GM18511 (cell line): ENCODE measurements at regions not wholly inside any gene's neighbourhood (a gene's known extent, or its start where the extent isn't known, plus 50 kb on each side); places are given as distances from the start of the nearest gene placed in this dataset.
"Not testable (repeated sequence)": the region's sequence is repeated elsewhere in the genome, so short reads cannot be mapped to it uniquely, and the experiment has no call there.

Source experiments
- ATAC-seq: cut with Tn5 transposase; IDR thresholded peaks from one replicate; pipeline ENCODE4 v1.9.1; 2021; ENCODE audit warnings: mild to moderate bottlenecking, moderate library complexity; ENCODE audit not compliant: unreplicated experiment

DNA sequence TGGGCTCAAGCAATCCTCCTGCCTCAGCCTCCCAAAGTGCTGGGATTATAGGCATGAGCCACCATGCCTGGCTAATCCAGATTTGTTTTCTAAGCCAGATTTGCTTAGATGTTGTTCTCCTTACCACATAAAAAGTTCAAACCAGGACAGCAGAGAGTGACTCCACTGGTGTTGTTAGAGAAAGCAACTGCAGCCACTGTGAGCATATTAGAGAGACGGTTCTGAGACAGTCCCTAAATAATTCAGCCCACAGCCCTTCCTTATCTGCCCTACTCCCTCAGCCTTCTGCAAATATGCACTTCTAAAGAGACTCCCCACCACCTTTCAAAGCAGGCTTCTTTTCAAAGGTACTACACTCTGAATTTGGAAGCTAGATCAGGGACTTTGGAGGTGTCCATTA, 96.1 kb downstream of the DRD1 start:
- no peak for ATAC-seq

DNA sequence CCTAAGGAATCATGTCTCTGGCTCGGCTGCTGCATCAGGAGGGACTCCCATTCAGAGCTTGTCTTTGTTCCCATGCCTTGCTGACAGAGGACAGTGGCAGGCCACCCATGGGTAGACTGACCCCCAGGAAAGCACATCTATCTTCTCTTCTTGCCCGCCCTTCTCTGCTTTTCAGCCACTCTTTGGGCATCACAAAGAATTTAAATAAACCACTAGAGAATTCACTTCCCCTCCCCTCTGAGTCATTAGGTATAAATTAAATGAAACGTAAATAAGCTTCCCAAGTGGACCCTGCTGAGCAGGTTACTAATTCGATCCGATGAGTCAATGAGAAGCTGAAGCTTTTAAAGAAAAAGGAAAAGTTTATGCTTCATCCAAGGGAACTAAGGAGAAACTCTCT, 97.0 kb downstream of the DRD1 start:
- no peak for ATAC-seq

DNA sequence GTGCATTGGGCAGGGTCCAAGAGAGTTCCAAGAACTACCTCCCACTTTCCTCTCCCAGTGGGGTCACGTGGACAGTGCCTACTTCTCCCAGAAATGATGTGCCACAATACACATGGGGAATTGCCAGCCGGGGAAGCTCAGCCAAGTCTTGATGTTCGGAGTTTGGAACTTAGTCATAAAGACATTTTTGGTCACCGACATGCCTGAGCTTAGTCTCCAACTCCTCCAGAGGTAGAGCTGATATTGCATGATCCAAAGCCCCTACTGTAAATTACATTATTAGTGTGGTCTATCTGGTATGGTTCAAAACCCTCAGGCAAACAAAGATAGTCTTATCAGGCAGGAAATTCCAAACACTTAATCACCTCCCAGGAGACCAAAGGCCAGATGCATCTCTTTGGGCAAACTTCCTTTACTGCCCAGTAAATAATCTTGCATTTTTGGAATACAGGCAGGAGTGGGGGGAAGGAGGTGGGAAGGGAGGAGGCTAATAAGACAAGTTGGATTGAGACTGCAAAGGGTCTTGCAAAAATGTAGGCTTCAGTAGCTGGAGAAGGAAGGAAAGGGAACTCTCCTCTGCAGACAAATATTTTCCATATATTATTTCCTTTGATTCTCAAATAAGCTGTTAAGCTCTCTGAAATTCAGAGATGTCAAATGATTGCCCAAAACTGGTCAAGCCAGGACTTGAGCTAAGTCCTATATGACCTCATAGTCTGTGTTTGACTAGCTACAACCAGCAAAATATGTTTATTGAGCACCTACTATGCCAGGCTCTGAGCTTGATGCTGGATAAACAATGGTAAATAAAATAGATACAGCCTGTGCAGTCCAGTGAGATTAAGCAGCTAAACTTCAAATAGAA, 99.4 kb downstream of the DRD1 start:
- no peak for ATAC-seq

DNA sequence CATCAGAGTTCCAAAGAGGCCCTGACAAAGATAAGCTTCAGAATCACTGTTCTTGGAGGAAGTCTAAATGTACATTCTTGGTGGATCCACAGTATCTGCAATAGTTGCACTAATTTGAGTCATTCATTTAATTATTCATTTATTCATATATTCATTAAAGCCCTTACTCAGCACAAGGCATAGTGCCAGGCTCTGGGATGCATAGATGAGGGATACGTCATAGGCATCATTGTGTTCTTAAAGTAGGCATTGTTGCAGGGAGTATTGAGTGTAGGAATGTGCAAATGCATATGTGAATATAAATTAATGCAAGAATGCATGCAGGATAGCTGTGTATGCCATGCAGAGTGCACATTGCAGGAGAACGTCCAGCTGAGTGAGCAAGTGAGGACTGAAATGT, 100.7 kb downstream of the DRD1 start:
- no peak for ATAC-seq

DNA sequence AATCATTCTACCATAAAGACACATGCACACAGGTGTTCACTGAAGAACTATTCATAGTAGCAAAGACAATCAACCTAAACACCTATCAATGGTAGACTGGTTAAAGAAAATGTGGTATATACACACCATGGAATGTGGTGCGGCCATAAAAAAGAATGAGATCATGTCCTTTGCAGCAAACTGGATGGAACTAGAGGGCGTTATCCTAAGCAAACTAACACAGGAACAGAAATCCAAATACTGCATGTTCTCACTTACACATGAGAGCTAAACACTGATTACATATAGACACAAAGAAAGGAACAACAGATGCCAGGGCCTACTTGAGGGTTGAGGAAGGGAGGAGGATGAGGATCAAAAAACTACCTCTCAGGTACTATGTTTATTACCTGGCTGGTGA, 103.8 kb downstream of the DRD1 start:
- no peak for ATAC-seq

DNA sequence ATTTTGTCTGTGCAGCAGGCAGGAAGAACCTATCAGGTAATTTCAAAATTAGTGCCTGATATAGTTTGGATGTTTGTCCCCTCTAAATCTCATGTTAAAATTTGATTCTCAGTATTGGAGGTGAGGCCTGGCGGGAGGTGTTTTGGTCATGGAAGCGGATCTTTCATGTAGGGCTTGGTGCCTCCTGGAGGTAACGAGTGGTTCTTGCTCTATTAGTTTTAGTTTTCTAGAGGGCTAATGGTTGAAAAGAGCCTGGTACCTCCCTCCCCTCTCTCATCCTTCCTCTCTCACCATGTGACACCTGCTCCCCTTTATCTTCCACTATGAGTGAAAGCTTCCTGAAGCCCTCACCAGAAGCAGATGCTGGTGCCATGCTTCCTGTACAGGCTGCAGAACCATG, 106.3 kb downstream of the DRD1 start:
- ATAC-seq = no peak

DNA sequence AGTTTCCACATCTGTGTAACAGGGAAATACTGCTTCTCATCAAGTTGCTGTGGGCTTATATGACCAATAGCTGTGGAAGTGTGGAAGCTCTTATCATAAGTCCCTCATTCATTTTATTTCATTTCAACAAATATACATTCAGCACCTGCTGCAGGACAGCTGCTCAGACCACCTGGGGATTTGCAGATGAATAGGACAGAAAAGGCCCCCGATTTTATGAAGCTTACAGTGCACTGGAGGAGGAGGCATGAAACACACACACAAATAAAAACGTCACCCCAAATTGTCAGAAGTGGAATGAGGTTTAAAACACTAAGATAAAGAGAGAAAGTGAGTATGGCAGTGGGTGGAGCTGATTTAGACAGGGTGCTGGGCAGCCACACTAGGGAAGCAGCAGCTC, 107.2 kb downstream of the DRD1 start:
- ATAC-seq = no peak

DNA sequence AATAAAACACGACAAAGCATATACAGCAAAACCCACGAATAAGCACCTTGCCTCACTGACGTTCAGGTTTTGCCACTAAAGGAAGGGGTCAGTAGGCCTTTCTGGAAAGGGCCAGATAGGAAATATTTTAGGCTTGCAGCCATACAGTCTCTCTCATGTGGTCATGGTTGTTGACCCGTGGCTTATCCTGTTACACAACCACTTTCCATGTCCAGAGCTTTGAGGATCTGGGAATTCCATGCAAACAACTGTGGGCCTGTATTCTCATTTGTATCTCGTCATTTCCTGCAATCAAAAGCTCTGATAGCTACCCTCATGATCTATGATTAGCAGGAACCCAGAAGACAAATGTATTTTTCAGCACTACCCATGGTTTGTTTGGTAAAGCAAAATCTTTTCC, 108.3 kb downstream of the DRD1 start:
- ATAC-seq = no peak

DNA sequence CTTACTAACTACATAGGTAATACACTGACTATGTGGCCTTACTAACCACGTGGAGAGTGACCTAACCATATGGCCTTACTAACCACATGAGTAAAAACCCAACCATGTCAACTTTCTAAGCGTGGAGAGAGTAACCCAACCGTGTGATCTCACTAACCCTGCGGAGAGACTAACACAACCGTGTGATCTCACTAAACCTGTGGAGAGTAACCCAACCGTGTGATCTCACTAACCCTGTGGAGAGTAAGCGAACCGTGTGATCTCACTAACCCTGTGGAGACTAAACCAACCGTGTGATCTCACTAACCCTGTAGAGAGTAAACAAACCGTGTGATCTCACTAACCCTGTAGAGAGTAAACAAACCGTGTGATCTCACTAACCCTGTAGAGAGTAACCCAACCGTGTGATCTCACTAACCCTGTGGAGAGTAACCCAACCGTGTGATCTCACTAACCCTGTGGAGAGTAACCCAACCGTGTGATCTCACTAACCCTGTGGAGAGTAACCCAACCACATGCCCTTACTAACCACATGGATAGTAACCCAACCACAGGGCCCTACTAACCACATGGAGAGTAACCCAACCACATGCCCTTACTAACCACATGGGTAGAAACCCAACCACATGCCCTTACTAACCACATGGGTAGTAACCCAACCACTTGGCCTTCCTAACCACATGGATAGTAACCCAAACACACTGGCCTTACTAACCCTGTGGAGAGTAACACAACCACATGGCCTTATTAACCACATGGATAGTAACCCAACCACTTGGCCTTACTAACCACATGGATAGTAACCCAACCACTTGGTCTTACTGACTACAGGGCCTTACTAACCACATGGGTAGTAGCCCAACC, 112.6 kb downstream of the DRD1 start:
- ATAC-seq = not testable (repeated sequence)

DNA sequence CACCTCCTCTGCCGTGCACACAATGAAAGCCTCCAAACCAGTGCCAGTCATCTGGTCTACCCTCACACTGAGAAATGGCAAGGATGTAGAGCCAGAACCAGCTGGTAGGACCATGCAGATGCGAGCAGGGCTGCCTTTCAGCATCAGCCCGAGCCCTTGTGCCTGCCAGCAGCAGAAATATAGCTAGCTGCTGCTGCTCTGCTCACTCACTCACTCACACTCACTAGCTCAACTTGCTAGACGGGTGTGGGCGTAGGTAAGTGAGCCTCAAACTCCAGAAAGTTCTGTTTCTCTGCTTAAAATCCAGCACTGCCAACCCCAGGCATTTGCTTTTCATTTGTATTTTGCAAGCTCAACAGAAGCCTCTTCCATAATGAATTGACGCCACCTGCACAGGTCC, 114.0 kb downstream of the DRD1 start:
- ATAC-seq = no peak

DNA sequence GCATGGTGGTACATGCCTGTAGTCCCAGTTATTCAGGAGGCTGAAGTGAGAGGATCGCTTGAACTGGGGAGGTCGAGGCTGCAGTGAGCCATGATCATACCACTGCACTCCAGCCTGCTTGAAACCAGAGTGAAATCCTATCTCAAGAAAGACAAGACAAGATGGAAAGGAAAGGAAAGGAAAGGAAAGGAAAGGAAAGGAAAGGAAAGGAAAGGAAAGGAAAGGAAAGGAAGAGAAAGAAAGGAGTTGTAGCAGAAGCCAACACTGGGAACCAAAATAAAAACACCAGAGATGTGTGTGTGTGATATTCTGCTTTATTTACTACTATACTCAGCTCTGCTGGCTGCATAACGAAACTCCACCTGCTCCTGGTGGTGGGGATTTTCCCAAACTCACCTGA, 115.3 kb downstream of the DRD1 start:
- ATAC-seq = no peak

DNA sequence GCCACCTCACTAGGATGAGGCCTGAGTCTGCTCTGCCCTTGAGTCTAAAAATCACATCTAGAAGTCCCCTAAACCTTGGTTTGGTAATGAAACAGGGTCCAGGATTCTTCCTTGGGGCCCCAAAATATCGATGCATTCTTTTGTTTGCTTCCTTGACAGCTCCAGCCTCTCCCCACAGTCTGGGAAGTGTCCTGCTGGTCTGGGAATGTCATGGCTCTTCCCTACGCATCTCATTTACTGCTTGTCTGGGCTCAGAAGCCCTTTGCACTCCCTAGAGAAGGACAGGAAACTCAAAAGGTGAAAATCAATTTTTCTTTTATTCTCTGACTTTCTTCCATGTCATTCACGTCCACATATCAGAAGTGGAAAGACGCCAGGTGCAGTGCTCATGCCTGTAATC, 115.8 kb downstream of the DRD1 start:
- no peak for ATAC-seq

DNA sequence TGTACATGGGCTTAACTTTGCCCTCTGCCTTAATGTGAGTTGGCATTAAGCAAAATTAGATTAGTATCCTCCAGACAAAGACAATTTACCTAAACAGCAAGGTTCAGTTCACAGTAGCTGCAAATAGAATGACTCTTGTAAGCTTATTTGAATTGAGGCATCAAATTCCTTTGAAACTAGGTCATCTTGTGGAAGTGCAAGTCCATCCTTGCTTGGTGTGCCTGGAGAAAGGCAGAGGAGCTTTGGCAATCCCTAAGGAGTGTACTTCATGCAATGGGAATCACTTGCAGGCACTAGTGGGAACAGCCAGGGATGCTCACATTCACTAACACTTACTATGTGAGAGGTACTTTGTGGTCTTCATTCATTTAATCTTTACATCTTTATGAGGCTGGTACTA, 118.3 kb downstream of the DRD1 start:
- ATAC-seq = no peak

DNA sequence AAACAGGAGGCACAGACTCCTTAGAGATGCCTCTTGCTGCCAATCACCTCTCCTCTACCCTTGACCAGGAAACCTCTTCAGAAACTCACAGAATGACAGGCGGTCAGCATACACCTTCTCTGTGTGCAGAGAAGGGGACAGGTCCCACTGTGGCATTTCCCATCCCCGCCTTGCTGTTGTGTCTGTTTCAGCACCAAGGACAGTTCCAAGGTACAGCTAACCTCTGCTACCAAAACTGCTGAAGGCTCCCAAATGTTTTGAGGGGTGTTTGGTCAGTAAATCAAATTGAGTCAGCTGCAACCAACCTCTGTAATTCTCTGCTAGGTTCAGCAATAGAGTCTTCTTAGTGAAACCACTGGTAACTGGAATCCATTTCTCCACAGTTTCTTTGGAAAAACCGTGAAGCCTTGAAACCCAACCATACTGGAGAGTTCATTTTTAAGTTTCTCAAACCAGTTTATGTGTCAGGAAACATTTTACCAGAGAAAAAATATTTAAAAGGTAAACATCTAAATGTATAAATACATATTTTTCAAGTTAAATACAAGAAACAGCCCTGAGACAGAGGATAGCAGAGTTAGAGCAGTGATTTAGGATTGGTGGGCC, 122.0 kb downstream of the DRD1 start:
- no peak for ATAC-seq

DNA sequence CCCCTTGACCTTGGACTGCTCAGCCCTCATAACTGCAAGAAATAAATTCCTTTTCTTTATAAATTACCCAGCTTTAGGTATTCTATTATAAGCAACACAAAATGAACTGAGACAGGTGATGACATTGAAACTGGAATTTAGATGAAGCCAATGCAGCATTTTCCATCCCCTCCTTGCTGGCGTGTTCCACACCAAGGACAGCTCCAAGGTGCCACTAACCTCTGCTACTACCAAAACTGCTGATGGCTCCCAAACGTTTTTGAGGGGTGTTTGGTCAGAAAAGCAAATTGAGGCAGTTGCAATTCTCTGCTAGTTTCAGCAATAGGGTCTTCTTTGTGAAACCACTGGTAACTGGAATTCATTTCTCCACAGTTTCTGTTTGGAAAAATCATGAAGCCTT, 124.8 kb downstream of the DRD1 start:
- no peak for ATAC-seq

DNA sequence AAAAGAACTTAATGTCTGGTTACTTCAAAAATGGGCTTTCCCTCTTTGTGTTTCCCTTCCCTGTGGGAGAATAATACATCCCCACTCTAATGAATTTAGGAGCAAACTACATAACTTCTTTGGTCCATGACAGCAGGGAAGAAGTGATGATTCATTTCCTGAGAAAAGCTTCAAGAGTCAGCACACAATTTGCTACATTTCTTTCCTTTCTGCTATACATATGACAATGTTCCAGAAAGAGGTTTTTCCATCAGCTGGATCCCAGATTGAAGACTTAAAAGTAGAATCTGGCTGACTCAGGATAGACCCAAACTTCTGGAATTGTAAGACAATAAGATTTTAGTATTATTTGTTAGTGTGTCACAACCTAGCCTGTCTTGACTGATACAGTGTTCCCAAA, 126.1 kb downstream of the DRD1 start:
- no peak for ATAC-seq

DNA sequence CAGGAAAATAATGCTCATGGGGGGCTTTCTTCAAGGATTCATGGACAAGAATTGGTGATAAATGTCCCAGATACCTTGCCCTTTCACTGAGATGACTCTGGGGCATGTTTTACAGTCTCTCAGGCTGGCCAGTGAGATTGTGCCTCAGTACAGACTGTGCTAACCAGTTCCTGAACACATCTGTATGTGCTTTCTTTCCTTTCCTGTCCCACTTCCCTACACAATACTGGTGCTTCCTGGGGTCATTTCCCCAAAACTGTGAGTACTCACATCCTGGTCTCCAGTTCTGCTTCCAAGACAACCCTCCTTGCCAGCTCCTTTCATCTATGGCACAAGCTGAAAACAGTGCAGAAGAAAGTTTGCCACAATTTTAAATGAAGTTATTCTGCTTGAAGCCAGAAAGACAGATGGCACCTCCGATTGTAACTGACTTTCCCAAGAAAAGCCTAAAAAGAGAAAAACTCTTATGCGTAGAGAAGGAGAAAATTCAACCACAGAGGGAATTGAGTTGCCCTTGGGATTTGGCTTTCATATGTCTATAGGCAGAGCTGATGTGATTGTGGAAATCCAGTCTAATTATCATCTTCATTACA, 134.7 kb downstream of the DRD1 start:
- no peak for ATAC-seq

DNA sequence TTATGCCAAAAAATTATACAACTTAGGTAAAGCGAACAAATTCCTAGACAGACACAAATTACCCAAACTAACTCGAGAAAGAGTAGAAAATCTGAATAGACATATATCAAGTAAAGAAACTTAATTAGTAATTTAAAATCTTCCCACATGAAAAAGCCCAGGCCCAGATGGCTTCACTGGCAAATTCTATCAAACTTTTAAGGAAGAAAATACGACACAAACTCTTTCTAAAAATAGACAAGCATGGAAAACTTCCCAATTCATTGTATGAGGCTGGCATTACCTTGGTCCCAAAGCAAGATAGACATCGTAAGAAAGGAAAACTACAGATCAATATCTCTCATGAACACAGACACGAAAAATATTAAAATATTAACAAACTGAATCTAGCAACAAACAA, 135.3 kb downstream of the DRD1 start:
- ATAC-seq = no peak

DNA sequence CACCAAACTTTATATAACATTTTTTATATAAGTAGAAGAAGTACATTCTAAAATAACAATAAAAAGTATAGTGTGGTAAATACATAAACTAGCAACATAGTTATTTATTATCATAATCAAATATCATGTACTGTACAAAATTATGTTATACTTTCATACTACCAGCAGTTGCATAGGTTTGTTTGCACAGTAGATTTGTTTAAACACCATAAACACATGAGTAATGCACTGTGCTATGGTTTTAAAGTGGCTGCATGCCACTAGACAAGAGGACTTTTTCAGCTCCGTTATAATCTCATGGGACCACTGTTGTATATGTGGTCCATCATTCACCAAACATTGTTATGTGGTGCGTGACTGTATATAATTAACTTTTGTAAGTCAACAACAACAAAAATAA, 137.6 kb downstream of the DRD1 start:
- ATAC-seq = no peak

DNA sequence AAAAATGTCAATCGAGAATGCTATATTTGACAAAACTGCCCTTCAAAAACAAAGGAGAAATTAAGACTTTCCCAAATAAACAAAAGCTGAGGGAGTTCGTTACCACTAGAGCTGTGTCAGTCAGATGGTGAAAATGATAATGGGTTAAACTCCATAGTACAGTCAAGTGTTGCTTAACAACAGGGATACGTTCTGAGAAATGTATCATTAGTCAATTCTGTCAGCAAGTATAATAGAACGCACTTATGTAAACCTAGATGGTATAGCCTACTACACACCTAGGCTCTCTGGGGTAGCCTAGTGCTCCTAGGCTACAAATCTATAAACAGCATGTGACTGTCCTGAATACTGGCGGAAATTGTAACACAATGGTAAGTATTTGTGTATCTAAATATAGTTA, 138.7 kb downstream of the DRD1 start:
- ATAC-seq = no peak

DNA sequence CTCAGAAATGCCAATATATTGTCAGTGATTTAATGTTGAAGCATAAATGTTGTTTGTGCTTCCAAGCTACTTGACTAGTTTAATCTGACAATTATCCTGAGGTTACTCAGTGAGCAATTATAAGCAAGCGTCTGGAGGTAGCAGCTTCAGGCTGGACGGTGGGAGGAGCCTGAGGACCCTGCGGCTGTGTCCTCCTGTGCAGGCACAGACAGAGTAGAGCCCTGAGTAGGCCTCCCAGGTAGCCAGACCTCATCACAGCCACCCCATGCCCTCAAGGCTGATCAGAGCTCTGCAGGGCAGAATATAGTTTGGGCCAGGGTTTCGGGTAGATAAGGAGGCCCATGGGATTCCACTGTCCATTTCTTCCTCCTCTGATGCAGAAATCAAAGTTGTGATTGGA, 153.6 kb downstream of the DRD1 start:
- ATAC-seq = no peak
